Naive thymus-derived CD4-positive, alpha-beta T cell (primary cell): ENCODE measurements at regions not wholly inside any gene's neighbourhood (a gene's known extent, or its start where the extent isn't known, plus 50 kb on each side); places are given as distances from the start of the nearest gene placed in this dataset.

ENCODE experiments used
- ATAC-seq: fragments of 150-1000 bp; cut with Tn5 transposase; 2 replicates; pipeline ENCODE4 v1.10.0; 2021; ENCODE audit warnings: mild to moderate bottlenecking, moderate library complexity
- CTCF ChIA-PET: fragments of 350-600 bp; sonication (Branson Sonifier 250); formaldehyde crosslinking; loops from one replicate; lab custom pipeline; 2021; ENCODE audit warnings: antibody characterized with exemption; lab: Charles Lee
- POLR2A ChIA-PET: fragments of 350-600 bp; sonication (Branson Sonifier 250); formaldehyde crosslinking; loops from one replicate; lab custom pipeline; 2021; ENCODE audit warnings: antibody characterized with exemption, inconsistent platforms; lab: Charles Lee
- DNase-seq, 9 donors: peaks; one replicate each; pipeline versions ENCODE4 v3.0.0 to v3.0.0-alpha.2; 2020 to 2022; ENCODE audit warnings: mixed read lengths in 1 of 9
- H3K27ac ChIP-seq: one replicate; pipeline ENCODE4 v1.7.0; 2013; ENCODE audit warnings: mild to moderate bottlenecking, low read depth, low read length, moderate library complexity
- H3K27me3 ChIP-seq, 2 donors: one replicate each; pipeline ENCODE4 v1.7.0; 2013; ENCODE audit warnings: low read length in 2 of 2, mild to moderate bottlenecking in 2 of 2, moderate library complexity in 2 of 2; ENCODE audit not compliant: control insufficient read depth in 2 of 2, insufficient read depth in 2 of 2
- H3K36me3 ChIP-seq, 3 experiments: 1 replicate in 2 of 3; 2 replicates in 1 of 3; pipeline ENCODE4 v1.7.0; 2013; ENCODE audit warnings: low read length in 3 of 3, mild to moderate bottlenecking in 3 of 3, moderate library complexity in 1 of 3; ENCODE audit not compliant: insufficient read depth in 3 of 3, control insufficient read depth in 2 of 3
- H3K4me1 ChIP-seq, 2 donors: one replicate each; pipeline ENCODE4 v1.7.0; 2013; ENCODE audit warnings: low read length in 2 of 2, mild to moderate bottlenecking in 2 of 2, moderate library complexity in 1 of 2; ENCODE audit not compliant: control insufficient read depth in 2 of 2, insufficient read depth in 2 of 2
- H3K4me3 ChIP-seq: 2 replicates; pipeline ENCODE4 v1.7.0; 2013; ENCODE audit warnings: mild to moderate bottlenecking, low read length
- H3K9me3 ChIP-seq, 3 experiments: 1 replicate in 2 of 3; 2 replicates in 1 of 3; pipeline ENCODE4 v1.7.0; 2013; ENCODE audit warnings: low read length in 3 of 3; ENCODE audit not compliant: control insufficient read depth in 2 of 3
- H3K27ac Mint-ChIP-seq, 9 donors: one replicate each; pipeline ENCODE4 v1.8.0; 2020 to 2022; ENCODE audit warnings: mixed read lengths in 9 of 9, mild to moderate bottlenecking in 8 of 9, moderate library complexity in 5 of 9, inconsistent platforms in 2 of 9
- H3K27me3 Mint-ChIP-seq, 5 donors: one replicate each; pipeline ENCODE4 v1.8.0; 2021 to 2022; ENCODE audit warnings: mixed read lengths in 5 of 5, mild to moderate bottlenecking in 1 of 5
- H3K36me3 Mint-ChIP-seq, 5 donors: one replicate each; pipeline ENCODE4 v1.8.0; 2020 to 2022; ENCODE audit warnings: mixed read lengths in 5 of 5, mild to moderate bottlenecking in 3 of 5, inconsistent platforms in 1 of 5
- H3K4me1 Mint-ChIP-seq, 7 donors: one replicate each; pipeline ENCODE4 v1.8.0; 2020 to 2022; ENCODE audit warnings: mixed read lengths in 7 of 7, mild to moderate bottlenecking in 3 of 7, inconsistent platforms in 1 of 7
- H3K4me3 Mint-ChIP-seq, 10 donors: one replicate each; pipeline ENCODE4 v1.8.0; 2020 to 2022; ENCODE audit warnings: mild to moderate bottlenecking in 10 of 10, mixed read lengths in 10 of 10, moderate library complexity in 6 of 10, inconsistent platforms in 2 of 10
- H3K9me3 Mint-ChIP-seq, 11 donors: one replicate each; pipeline ENCODE4 v1.8.0; 2020 to 2022; ENCODE audit warnings: mixed read lengths in 11 of 11, mild to moderate bottlenecking in 4 of 11, inconsistent platforms in 1 of 11, moderate library complexity in 1 of 11
- intact Hi-C, 2 donors: fragments of 100-400 bp; cut with micrococcal nuclease; formaldehyde crosslinking; loops; one replicate each; pipeline ENCODE4 v1.15.1; 2023

DNA sequence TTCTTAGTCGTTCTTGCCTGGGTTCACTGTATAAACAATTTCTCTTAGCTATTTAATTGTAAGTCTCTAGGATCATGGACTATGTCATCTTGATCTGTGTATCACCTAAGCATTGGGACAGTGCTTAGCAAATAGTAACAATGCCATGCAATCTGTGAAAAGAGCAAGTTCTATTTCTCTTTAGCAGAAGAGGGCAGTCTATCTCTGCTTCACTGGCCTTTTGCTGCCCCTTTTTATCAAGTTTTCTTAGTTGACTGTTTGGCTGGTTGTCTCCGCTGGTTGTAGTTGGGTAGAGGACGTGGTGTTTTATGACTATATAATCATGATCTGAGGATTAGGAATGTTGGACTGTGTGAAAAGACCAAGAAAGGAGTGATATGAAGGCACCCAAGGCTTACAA is 315.0 kb downstream of the JRKL start:
- no peaks in the 10 kb centered on the region for H3K9me3 ChIP-seq
- no peak overlapping the region for H3K4me3 Mint-ChIP-seq
- ATAC-seq (no peak), DNase-seq (no peak)
- no peaks in the 10 kb centered on the region for H3K4me1 ChIP-seq
- POLR2A ChIA-PET: no interaction called here
- no peaks in the 10 kb centered on the region for H3K27me3 ChIP-seq
- CTCF ChIA-PET: no interaction called here
- no peak overlapping the region for H3K27ac Mint-ChIP-seq
- no peaks in the 10 kb centered on the region for H3K4me1 Mint-ChIP-seq
- H3K36me3 ChIP-seq: no peaks in the 10 kb centered on the region
- no peaks in the 10 kb centered on the region for H3K36me3 Mint-ChIP-seq
- no peak overlapping the region for H3K4me3 ChIP-seq
- H3K9me3 Mint-ChIP-seq: peaks cover 0 to 5% (median 0%) of the 10 kb centered on the region in 11 donors
- H3K27ac ChIP-seq: no peak overlapping the region
- H3K27me3 Mint-ChIP-seq: no peaks in the 10 kb centered on the region
- intact Hi-C loops: no loop called here

DNA sequence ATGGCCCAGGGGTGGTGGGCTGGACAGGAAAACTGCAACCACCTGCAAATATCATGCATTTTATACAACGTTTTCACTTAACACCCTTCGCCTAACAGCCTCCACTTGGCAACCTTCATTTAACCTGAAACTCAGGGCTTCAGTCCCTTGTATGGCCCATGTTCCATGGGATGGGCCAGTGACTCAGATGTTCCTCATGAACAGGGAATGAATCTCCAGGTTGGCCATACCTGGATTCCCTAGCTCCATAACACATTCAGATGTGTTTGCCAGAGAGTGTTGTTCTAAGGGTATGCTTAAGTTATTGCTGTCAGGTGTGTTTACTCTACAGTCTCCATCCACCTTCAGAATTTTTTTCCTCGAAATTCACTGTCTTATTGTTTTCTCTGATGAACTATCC is 316.9 kb downstream of the JRKL start:
- Mint-ChIP-seq H3K9me3 (peaks cover 0 to 11% (median 0%) of the 10 kb centered on the region in 11 donors), H3K4me1 (no peaks in the 10 kb centered on the region), H3K27me3 (no peaks in the 10 kb centered on the region), H3K27ac (no peak overlapping the region), H3K36me3 (no peaks in the 10 kb centered on the region), H3K4me3 (no peak overlapping the region)
- Histone ChIP-seq H3K4me3 (no peak overlapping the region), H3K27ac (no peak overlapping the region), H3K9me3 (no peaks in the 10 kb centered on the region), H3K27me3 (no peaks in the 10 kb centered on the region), H3K4me1 (no peaks in the 10 kb centered on the region), H3K36me3 (no peaks in the 10 kb centered on the region)
- CTCF ChIA-PET: no interaction called here
- ATAC-seq (no peak), DNase-seq (no peak)
- POLR2A ChIA-PET: no interaction called here
- intact Hi-C loops: no loop called here

- POLR2A ChIA-PET: no interaction called here
- no peaks in the 10 kb centered on the region for H3K36me3 ChIP-seq
- no peak overlapping the region for H3K27ac ChIP-seq
- CTCF ChIA-PET: no interaction called here
- no peaks in the 10 kb centered on the region for H3K9me3 ChIP-seq
- Mint-ChIP-seq H3K4me3 (no peak overlapping the region), H3K36me3 (no peaks in the 10 kb centered on the region), H3K27ac (no peak overlapping the region), H3K4me1 (no peaks in the 10 kb centered on the region), H3K9me3 (peaks cover 0 to 11% (median 0%) of the 10 kb centered on the region in 11 donors), H3K27me3 (no peaks in the 10 kb centered on the region)
- intact Hi-C loops: no loop called here
- H3K4me3 ChIP-seq: no peak overlapping the region
- ATAC-seq: no peak
- no peaks in the 10 kb centered on the region for H3K4me1 ChIP-seq
- H3K27me3 ChIP-seq: no peaks in the 10 kb centered on the region
- no peak for DNase-seq
These were observed 317.5 kb downstream of the JRKL start for GRCh38 chr11:96707273-96707672.

- ATAC-seq (no peak), DNase-seq (no peak)
- intact Hi-C loops: no loop called here
- Mint-ChIP-seq H3K27ac (no peak overlapping the region), H3K27me3 (no peaks in the 10 kb centered on the region), H3K36me3 (no peaks in the 10 kb centered on the region), H3K4me1 (no peaks in the 10 kb centered on the region), H3K4me3 (no peak overlapping the region), H3K9me3 (peaks cover 0 to 11% (median 0%) of the 10 kb centered on the region in 11 donors)
- no peak overlapping the region for H3K4me3 ChIP-seq
- H3K36me3 ChIP-seq: no peaks in the 10 kb centered on the region
- ChIA-PET POLR2A (no interaction called here), CTCF (no interaction called here)
- no peaks in the 10 kb centered on the region for H3K27me3 ChIP-seq
- H3K27ac ChIP-seq: no peak overlapping the region
- H3K4me1 ChIP-seq: no peaks in the 10 kb centered on the region
- no peaks in the 10 kb centered on the region for H3K9me3 ChIP-seq
These were observed 318.5 kb downstream of the JRKL start for GRCh38 chr11:96708219-96708878.

DNA sequence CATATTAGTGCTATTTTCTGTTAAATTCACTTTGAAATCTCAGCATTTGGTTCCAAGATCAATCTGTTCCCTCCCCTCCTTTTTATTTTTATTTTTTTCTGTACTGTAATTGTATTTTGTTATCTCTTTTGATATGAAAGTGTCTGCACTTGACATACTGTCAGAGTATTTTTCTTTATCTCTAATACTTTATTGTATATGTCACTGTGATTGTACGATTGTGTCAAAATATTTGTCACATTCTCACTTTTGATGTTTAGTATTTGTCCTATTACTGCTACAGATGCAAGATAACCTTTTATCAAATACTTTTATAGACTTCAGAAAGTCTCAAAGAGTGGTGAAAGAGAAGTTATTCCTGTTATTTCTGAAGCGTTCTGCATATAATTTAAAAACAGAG is 323.5 kb downstream of the JRKL start:
- Mint-ChIP-seq H3K27me3 (no peaks in the 10 kb centered on the region), H3K4me1 (no peaks in the 10 kb centered on the region), H3K9me3 (peaks cover 0 to 15% (median 0%) of the 10 kb centered on the region in 11 donors), H3K4me3 (no peak overlapping the region), H3K27ac (no peak overlapping the region), H3K36me3 (no peaks in the 10 kb centered on the region)
- ChIA-PET POLR2A (no interaction called here), CTCF (no interaction called here)
- DNase-seq (no peak), ATAC-seq (no peak)
- no peaks in the 10 kb centered on the region for H3K36me3 ChIP-seq
- H3K4me3 ChIP-seq: no peak overlapping the region
- H3K27me3 ChIP-seq: no peaks in the 10 kb centered on the region
- H3K27ac ChIP-seq: no peak overlapping the region
- H3K9me3 ChIP-seq: no peaks in the 10 kb centered on the region
- no peaks in the 10 kb centered on the region for H3K4me1 ChIP-seq
- intact Hi-C loops: no loop called here

DNA sequence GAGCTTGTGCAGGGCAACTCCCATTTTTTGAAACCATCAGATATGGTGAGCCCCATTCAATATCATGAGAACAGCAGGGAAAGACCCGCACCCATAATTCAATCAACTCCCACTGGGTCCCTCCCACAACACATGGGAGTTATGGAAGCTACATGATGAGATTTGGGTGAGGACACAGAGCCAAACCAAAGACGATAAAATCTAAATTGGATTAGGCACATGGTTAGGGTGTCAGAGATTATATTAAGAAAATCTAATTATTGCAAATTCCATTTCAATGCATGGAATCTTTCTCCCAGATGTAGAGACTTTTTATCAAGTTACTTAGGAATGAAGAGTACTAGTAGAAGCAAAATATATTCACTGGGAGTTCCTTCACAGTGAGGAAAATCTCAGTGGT is 324.9 kb downstream of the JRKL start:
- no peak overlapping the region for H3K27ac ChIP-seq
- H3K36me3 ChIP-seq: no peaks in the 10 kb centered on the region
- peaks cover 0 to 16% (median 2%) of the 10 kb centered on the region in 11 donors for H3K9me3 Mint-ChIP-seq
- H3K4me3 Mint-ChIP-seq: no peak overlapping the region
- CTCF ChIA-PET: no interaction called here
- H3K27me3 ChIP-seq: no peaks in the 10 kb centered on the region
- no peak overlapping the region for H3K4me3 ChIP-seq
- POLR2A ChIA-PET: no interaction called here
- peak overlapping the region in 1 of 9 donors; percentile 14 for H3K27ac Mint-ChIP-seq
- H3K9me3 ChIP-seq: no peaks in the 10 kb centered on the region
- H3K4me1 Mint-ChIP-seq: no peaks in the 10 kb centered on the region
- H3K36me3 Mint-ChIP-seq: no peaks in the 10 kb centered on the region
- ATAC-seq (no peak), DNase-seq (no peak)
- intact Hi-C loops: no loop called here
- no peaks in the 10 kb centered on the region for H3K27me3 Mint-ChIP-seq
- H3K4me1 ChIP-seq: no peaks in the 10 kb centered on the region

GRCh38 chr11:96715208-96715607 is 325.4 kb downstream of the JRKL start:
- no peak for DNase-seq
- Mint-ChIP-seq H3K27ac (no peak overlapping the region), H3K36me3 (no peaks in the 10 kb centered on the region), H3K4me1 (no peaks in the 10 kb centered on the region), H3K9me3 (peaks cover 0 to 17% (median 2%) of the 10 kb centered on the region in 11 donors), H3K4me3 (no peak overlapping the region), H3K27me3 (no peaks in the 10 kb centered on the region)
- no peaks in the 10 kb centered on the region for H3K4me1 ChIP-seq
- H3K27ac ChIP-seq: no peak overlapping the region
- no peaks in the 10 kb centered on the region for H3K36me3 ChIP-seq
- H3K9me3 ChIP-seq: no peaks in the 10 kb centered on the region
- H3K4me3 ChIP-seq: no peak overlapping the region
- no peak for ATAC-seq
- intact Hi-C loops: no loop called here
- H3K27me3 ChIP-seq: no peaks in the 10 kb centered on the region
- CTCF ChIA-PET: no interaction called here
- POLR2A ChIA-PET: no interaction called here
